Adrenal gland (tissue), 5 donors: ENCODE measurements at regions not wholly inside any gene's neighbourhood (a gene's known extent, or its start where the extent isn't known, plus 50 kb on each side); places are given as distances from the start of the nearest gene placed in this dataset.

ENCODE experiments used
- CTCF ChIP-seq, 6 experiments: fragments of 450-650 bp in 4 of 6; fragments of 200-600 bp in 2 of 6; sonication (generic) in 1 of 6; IDR thresholded peaks; 1 replicate in 5 of 6; 2 replicates in 1 of 6; pipeline versions ENCODE4 v1.5.1 to v1.8.0; 2016 to 2021; ENCODE audit warnings: antibody characterized with exemption in 6 of 6, mild to moderate bottlenecking in 2 of 6, moderate library complexity in 1 of 6
- POLR2A ChIP-seq, 2 donors: fragments of 450-650 bp; IDR thresholded peaks; one replicate each; pipeline ENCODE4 v1.6.1; 2017; ENCODE audit warnings: antibody characterized with exemption in 2 of 2, mild to moderate bottlenecking in 2 of 2, moderate library complexity in 1 of 2
- donor health status: DM: no; HTN: no; CAD: no.

GRCh38 chr1:18045203-18045602 lies 62.4 kb upstream of the IGSF21 start:
- TF ChIP-seq CTCF (IDR thresholded peaks at IDR 0.05) (no peak), POLR2A (IDR thresholded peaks at IDR 0.05) (no peak)
